Activated naive CD8-positive, alpha-beta T cell treated with anti-CD3 and anti-CD28 coated beads, Interleukin-2, amount 50 U/mL, for 16 hours (primary cell): ENCODE measurements at regions not wholly inside any gene's neighbourhood (a gene's known extent, or its start where the extent isn't known, plus 50 kb on each side); places are given as distances from the start of the nearest gene placed in this dataset.
"Not testable (repeated sequence)": the region's sequence is repeated elsewhere in the genome, so short reads cannot be mapped to it uniquely, and the experiment has no call there.

Source experiments
- DNase-seq: peaks from one replicate; pipeline ENCODE4 v3.0.0-alpha.2; 2020; ENCODE audit warnings: low read depth, low spot score

GRCh38 chr18:10350661-10351060 is 103.8 kb upstream of the APCDD1 start:
- DNase-seq: no peak

DNA sequence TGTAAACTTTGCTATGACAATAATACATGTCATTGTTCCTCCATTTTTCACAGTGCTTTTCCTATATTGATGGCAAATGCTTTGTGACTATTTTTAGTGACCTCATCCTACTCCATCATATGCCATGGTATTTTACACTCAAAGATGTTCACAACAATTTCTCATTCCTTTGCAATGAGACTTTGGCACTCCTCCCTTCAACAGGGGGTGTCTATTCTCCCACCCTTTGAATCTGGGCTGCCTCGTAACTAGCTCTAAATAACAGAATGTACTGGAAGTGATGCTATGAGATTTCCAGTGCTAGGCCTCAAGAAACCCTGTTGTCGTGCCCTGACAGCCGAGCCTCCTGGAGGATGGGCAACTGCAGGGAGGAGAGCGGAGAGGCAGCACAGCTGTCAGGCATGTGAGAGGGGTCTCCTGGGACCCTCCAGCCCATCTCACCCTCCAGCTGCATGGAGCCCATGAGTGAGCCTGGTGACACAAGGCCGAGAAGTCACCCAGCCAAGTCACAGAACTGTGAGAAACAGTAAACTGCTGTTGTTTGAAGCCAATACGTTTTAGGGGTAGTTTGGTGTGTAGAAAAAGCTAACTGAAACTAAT is 103.1 kb upstream of the APCDD1 start:
- no peak for DNase-seq

DNA sequence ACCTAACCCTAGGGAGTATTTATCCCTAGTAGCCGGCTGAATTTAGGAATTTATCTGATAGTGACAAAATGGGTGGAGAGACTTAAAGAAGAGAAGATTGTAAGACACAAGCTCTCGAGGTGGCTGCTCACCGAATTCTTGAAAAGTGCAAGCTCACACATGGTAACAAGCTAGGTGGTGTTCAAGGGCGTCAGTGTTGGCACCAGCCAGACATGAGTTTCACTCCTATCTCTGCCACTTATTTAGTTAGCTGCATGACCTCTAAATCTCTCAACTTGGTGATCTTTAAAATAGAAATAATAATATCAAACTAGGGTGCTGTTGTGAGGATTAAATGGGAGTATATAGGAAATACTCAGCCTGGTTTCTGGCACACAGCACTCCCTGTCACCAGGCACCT is 102.6 kb upstream of the APCDD1 start:
- DNase-seq: no peak

DNA sequence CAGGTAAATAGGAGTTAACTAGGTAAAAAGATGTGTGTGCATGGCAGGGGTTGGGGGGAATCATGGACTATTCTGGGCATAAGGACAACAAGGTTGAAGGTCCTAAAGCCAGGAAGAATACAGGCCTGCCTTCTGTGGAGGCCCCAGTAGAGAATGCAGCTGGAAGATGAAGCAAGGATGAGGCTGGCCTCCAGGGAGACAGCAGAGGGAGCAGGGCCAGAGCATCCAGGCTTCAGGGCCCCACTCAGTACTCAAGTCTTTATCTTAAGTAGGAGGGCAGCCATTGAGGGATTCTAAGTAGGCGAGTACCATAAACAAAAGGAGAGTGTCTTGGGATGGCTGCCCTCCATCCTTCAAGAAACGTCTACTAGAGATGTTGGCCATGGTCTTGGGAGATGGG is 101.8 kb upstream of the APCDD1 start:
- DNase-seq: no peak

GRCh38 chr18:10353791-10354190 is 100.6 kb upstream of the APCDD1 start:
- no peak for DNase-seq

DNA sequence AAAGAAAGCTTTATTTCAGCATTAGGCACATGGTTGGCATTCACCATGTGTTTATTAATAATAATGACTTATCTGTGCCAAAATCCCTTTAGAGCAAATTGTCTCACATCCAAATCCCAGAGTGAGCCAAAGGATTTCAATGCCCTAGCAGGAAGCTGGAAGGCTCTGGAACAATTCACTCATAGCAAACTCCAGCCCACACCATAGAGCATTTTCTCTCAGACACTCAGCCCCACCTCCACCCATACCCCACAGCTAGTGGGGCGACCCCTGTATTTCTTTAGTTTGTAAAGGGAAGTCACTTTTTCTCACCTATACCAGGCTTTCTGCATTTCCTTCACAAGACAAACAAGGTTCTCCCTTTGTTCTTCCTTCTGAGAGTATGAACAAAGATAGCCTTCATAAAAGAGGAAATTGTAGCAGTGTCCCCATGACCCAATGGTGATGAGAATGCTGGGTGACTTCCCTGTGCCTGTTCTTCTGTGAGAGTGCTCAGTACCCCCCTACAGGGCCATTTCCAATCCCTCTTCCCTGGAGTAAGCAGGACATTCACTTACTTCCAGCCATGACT is 100.1 kb upstream of the APCDD1 start:
- DNase-seq: no peak

- DNase-seq: no peak
These were observed 99.5 kb upstream of the APCDD1 start for GRCh38 chr18:10354890-10355289.

GRCh38 chr18:10356999-10357398 is 97.4 kb upstream of the APCDD1 start:
- DNase-seq: not testable (repeated sequence)

GRCh38 chr18:10361660-10362059 is 92.8 kb upstream of the APCDD1 start:
- no peak for DNase-seq

DNA sequence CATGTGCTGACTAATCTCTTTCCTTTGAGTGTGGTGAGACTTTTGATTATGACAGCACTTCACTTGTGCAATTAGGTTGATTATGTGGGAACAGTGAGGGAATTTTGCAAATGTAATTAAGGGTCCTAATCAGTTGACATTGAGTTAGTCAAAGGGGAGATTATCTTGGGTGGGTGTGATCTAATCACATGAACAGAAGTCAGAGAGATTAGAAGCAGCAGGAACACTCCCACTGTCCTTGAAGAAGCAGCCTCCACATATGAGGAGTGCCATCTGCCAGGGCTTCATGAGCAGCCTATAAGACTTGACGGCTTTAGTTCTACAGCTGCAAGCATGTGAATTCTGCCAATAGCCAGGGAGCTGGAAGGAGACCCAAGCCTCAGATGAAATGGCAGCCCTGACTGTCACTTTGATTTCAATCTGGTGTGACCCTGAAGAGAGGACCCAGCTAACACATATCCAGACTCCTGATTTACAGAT is 89.4 kb upstream of the APCDD1 start:
- no peak for DNase-seq

DNA sequence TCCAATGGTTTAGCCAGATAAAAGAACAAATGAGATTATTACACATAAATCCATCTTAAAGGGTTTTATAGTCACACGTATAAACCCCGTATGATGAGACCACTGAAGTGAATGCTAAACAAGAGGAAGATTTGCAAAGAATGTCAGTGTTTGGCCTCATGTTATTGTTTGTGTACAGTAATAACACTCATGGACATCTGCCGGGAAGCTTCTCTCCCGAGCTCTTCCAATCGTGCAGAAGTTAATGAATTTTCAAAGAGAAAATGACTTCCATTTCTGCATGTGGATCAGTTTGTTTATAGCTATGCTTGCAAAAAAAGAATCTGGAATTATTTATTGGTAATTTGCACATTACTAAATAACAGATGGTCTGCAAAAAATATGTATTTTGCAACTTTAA is 88.5 kb upstream of the APCDD1 start:
- DNase-seq: no peak

GRCh38 chr18:10367836-10368235 is 86.6 kb upstream of the APCDD1 start:
- DNase-seq: no peak

GRCh38 chr18:10368456-10369453 is 85.7 kb upstream of the APCDD1 start:
- no peak for DNase-seq

- DNase-seq: no peak
These were observed 83.7 kb upstream of the APCDD1 start for GRCh38 chr18:10370716-10371115.

- no peak for DNase-seq
These were observed 83.3 kb upstream of the APCDD1 start for GRCh38 chr18:10371165-10371564.

DNA sequence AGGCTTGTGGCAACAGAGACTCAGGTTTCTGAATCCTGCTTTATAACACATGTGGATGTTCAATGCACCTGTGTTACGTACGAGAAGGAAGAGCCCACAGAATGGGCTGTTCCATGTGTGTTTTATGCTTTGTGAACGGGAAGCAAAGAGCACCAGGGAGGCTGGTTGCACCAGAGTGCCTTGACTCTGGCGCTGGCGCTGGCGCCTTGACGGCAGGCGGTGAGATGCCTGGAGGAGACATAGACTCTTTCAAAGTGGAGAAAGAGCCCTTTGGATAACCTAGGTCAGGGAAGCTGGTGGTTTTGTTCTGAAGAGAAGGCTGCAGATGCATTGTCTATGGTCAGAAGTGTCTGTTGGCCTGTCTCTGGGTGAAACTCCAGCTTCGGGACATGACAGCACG is 80.2 kb upstream of the APCDD1 start:
- DNase-seq: no peak

DNA sequence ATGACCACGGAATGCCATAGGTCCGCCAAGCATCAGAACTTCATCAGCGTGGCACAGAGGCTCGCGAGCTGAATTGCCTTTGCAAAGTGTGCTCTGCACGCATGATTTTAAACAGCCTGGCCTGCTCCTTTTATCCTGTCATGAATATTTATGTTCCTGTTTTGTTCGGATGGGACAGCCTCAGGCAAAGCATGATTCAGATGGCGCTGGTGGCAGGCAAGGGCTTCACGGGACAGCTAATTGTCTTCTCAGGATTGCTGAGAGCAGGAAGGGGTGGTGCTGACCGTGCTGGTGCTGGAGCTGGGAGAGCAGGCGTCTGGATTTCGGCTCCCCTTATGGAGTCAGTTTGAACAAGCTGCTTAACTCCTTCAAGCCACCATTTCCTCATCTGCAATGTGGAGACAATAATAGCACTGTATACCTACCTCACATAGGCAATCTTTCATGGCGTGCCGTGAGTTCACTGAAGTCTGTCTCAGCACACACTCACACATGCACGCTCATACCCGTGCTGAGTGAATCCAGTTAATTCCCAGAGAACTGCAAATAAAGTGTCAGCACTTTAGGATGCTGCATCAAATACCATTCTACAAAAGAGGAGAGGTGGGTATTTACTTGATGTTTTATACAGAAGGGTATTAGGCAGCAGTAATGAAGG is 79.7 kb upstream of the APCDD1 start:
- no peak for DNase-seq

DNA sequence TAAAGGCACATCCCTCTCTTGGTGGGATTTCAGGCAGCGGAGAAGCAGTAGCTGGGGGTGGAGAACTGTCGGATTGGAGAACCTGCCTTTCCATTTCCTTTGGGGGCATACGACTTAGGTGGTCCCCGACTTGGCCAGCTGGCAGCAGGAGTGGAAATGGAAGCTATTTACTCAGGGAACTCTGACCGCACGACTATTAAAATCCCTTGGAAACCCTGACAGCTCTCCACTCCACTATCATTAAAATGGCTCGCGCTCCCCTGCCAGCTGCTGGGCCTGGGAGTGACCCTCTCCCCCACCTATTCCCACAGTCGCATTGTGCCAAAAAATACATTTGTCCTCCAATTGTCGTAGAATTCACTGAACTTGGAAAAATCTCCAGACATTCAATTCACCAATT is 77.7 kb upstream of the APCDD1 start:
- no peak for DNase-seq

DNA sequence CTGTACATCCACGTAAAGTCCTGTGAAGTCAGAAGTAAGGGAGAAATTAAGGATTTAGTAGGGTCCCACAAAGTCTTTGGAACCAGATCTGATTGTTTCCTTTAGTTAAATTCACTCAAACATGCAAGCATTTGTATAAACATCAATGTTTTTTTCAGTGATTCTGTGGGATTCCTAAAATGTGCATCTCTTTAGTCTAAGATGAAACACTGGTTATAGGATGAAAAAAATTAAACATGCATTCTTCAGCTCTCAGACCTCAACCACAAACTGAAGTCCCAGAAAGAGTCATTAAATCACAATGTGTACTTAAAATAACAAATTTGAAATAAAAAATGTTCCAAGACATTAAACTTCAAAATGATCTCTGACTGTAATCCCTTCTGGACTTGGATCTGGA is 76.5 kb upstream of the APCDD1 start:
- no peak for DNase-seq

GRCh38 chr18:10378688-10379420 is 75.6 kb upstream of the APCDD1 start:
- DNase-seq: no peak

- no peak for DNase-seq
These were observed 74.9 kb upstream of the APCDD1 start for GRCh38 chr18:10379522-10379921.
